ENCODE measurements at regions not wholly inside any gene's neighbourhood (a gene's known extent, or its start where the extent isn't known, plus 50 kb on each side); places are given as distances from the start of the nearest gene placed in this dataset.
"Not testable (repeated sequence)": the region's sequence is repeated elsewhere in the genome, so short reads cannot be mapped to it uniquely, and the experiment has no call there.

DNA sequence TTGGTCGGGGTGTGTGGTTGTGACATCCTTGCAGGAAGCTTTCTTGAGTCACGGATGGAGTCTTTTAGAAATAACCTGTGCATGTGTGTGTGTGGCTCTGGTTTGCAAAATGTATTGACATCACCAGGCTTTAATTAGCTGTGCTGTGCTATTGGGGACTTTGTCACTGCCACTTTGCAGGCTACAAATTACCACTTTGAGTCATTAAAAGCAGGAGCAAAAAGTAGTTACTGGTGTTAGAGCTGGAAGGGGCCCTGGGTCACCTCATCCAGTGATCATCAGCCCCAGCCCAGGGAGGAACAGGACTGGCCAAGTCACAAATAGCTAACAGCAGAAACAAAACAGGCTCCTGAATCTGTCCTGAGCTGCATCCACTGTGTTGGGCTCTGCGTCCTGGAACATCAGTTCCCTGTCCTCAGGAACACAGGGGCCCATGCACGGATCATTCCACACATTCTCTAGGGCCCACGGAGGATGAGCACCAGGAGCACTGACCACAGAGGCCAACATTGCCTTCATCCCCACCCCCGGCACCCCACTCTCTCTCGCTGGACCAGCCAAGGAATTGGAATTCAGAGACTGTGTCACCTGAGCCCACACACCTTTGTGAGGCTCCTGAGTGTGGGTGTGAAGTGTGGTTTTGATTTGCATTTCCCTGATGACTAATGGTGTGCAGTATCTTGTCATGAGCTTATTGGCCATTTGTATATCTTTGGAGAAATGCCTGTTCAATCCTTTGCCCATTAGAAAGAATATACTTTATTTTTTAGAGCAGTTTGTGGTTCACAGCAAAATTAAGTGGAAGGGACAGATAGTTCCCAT lies 280.1 kb upstream of the C1orf174 start:
- TF ChIP-seq CTCF (IDR thresholded peaks at IDR 0.05; ENCODE audit: extremely low read depth, insufficient read depth, missing control alignments) = no peak
- in situ Hi-C loops (cut with MboI; ENCODE audit: low pct_unique_long_range_greater_than_20kb, low sequenced_read_pairs, unreplicated experiment) = no loop called here
- no peak for DNase-seq (ENCODE audit: low spot score)

GRCh38 chr1:4186486-4186885 lies 286.4 kb upstream of the C1orf174 start:
- DNase-seq (ENCODE audit: low spot score); in situ Hi-C loops (cut with MboI; ENCODE audit: low pct_unique_long_range_greater_than_20kb, low sequenced_read_pairs, unreplicated experiment): not testable (repeated sequence)

DNA sequence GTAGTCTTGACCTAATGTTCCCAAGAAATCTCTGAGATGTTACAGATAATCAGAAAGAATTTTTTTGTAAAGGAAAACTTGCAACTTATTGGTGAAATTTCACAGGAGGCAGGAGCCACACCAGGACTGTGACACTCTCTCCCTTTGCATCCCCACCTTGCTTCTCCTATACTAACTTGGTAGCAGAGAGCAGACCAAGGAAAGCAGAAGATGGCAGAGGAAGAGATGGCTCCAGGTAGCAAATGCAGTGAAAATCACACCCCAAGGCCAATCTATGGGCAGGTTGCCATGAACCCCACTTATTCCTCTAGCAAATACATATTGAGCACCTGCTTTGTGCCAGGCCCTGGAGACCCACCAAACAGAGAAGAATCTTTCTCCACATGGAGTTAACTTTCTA lies 303.4 kb upstream of the C1orf174 start:
- DNase-seq (ENCODE audit: low spot score) = no peak
- in situ Hi-C loops (cut with MboI; ENCODE audit: low pct_unique_long_range_greater_than_20kb, low sequenced_read_pairs, unreplicated experiment) = no loop called here
- no peak for TF ChIP-seq CTCF (IDR thresholded peaks at IDR 0.05; ENCODE audit: extremely low read depth, insufficient read depth, missing control alignments)

GRCh38 chr1:4207183-4207582 lies 307.1 kb upstream of the C1orf174 start:
- no peak for TF ChIP-seq CTCF (IDR thresholded peaks at IDR 0.05; ENCODE audit: extremely low read depth, insufficient read depth, missing control alignments)
- in situ Hi-C loops (cut with MboI; ENCODE audit: low pct_unique_long_range_greater_than_20kb, low sequenced_read_pairs, unreplicated experiment) = no loop called here
- DNase-seq (ENCODE audit: low spot score) = no peak

- no peak for DNase-seq (ENCODE audit: low spot score)
- in situ Hi-C loops (cut with MboI; ENCODE audit: low pct_unique_long_range_greater_than_20kb, low sequenced_read_pairs, unreplicated experiment) = no loop called here
- TF ChIP-seq CTCF (IDR thresholded peaks at IDR 0.05; ENCODE audit: extremely low read depth, insufficient read depth, missing control alignments) = no peak
These were observed 308.0 kb upstream of the C1orf174 start for GRCh38 chr1:4207842-4208692.

- in situ Hi-C loops (cut with MboI; ENCODE audit: low pct_unique_long_range_greater_than_20kb, low sequenced_read_pairs, unreplicated experiment) = no loop called here
- TF ChIP-seq CTCF (IDR thresholded peaks at IDR 0.05; ENCODE audit: extremely low read depth, insufficient read depth, missing control alignments) = no peak
These were observed 310.0 kb upstream of the C1orf174 start for GRCh38 chr1:4210043-4210442.

GRCh38 chr1:4212796-4213195 lies 312.7 kb upstream of the C1orf174 start:
- DNase-seq (ENCODE audit: low spot score) = no peak
- no peak for TF ChIP-seq CTCF (IDR thresholded peaks at IDR 0.05; ENCODE audit: extremely low read depth, insufficient read depth, missing control alignments)
- in situ Hi-C loops (cut with MboI; ENCODE audit: low pct_unique_long_range_greater_than_20kb, low sequenced_read_pairs, unreplicated experiment) = no loop called here

More at GRCh38 chr1:4210043-4210442, 310.0 kb upstream of the C1orf174 start:
- DNase-seq (ENCODE audit: low spot score) = no peak
